C4-2B (cell line): ENCODE measurements at regions not wholly inside any gene's neighbourhood (a gene's known extent, or its start where the extent isn't known, plus 50 kb on each side); places are given as distances from the start of the nearest gene placed in this dataset.

Experiments used
- H3K27ac ChIP-seq: fragments of 450-650 bp; 2 replicates; pipeline ENCODE4 v1.5.1; 2017
- ZFX ChIP-seq: fragments of 450-650 bp; IDR thresholded peaks from 2 replicates; pipeline ENCODE4 v1.6.1; 2017
- TF ChIP-seq, protein P1 (sequence below): fragments of 450-650 bp; conservative IDR thresholded peaks from 2 replicates; pipeline ENCODE4 v1.5.1; 2017; ENCODE audit warnings: mild to moderate bottlenecking

DNA sequence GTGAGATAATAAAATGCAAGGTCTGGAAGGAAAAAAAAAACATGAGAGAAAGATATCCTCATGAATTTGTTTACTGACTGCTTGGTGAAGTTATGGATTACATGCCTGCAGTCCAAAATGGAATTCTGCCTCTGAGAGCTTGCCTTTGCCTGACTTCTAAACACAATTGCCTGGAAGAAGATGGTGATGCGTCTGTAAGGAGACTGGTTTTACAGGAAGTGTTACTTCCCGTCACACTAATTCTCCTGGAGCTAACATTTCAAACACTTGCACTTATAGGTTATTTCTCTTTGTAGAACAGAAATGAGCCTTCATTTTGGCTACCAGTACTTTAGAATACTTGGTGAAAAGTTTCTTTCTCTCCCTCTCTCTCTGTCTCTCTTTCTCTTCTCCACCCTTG lies 884.3 kb downstream of the TSN start:
- TF ChIP-seq, protein P1, sequence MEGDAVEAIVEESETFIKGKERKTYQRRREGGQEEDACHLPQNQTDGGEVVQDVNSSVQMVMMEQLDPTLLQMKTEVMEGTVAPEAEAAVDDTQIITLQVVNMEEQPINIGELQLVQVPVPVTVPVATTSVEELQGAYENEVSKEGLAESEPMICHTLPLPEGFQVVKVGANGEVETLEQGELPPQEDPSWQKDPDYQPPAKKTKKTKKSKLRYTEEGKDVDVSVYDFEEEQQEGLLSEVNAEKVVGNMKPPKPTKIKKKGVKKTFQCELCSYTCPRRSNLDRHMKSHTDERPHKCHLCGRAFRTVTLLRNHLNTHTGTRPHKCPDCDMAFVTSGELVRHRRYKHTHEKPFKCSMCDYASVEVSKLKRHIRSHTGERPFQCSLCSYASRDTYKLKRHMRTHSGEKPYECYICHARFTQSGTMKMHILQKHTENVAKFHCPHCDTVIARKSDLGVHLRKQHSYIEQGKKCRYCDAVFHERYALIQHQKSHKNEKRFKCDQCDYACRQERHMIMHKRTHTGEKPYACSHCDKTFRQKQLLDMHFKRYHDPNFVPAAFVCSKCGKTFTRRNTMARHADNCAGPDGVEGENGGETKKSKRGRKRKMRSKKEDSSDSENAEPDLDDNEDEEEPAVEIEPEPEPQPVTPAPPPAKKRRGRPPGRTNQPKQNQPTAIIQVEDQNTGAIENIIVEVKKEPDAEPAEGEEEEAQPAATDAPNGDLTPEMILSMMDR = no peak
- no peak for TF ChIP-seq ZFX
- H3K27ac ChIP-seq = no peak overlapping the region

DNA sequence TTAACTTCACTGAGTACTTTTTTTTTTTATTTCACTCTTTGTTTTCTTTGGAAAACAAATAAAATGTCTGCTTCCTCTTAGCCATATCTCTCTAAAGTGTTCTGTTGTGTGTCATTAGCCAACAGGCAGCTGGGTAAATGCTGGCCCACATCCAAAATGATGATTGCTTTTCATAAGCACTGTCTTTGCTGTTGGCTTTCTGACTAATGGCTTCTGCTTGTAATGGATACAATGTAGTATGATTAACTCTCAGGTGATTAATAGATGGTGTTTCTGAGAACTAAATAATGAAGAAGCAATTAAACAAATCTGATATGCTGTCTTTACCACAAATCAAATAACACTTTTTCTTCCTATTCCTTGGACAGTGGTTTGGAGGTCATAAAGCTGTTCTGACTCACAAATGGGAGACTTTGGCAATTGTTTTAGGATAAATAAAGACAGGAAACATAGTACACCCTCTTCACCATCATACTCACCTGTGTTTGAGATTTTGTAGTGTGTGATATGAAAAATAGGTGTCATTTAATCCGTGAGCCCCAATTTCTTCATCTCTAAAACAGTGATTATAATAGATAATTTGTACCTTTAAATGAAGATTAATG lies 888.4 kb downstream of the TSN start:
- TF ChIP-seq, protein P1 = no peak
- TF ChIP-seq ZFX = no peak
- H3K27ac ChIP-seq = no peak overlapping the region

DNA sequence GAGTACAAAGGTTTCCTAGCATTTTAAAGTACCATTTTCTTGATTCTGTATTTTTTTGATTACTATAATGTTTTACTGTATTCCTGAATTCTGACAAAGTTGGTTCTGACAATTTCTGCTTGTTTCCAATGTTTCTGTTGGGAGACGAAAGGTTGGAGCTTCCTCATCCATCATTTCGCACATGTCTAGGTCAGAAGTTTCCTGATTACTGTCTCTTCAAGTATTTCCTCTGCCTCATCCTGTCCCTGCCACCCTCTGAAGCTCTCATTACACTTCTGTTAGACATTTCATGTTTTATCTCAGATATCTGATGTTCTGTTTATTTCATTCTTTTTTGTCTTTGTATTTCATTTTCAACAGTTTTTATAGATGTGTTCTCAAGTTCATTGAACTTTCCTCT lies 895.8 kb downstream of the TSN start:
- H3K27ac ChIP-seq = no peak overlapping the region
- TF ChIP-seq ZFX = no peak
- TF ChIP-seq, protein P1 = no peak

DNA sequence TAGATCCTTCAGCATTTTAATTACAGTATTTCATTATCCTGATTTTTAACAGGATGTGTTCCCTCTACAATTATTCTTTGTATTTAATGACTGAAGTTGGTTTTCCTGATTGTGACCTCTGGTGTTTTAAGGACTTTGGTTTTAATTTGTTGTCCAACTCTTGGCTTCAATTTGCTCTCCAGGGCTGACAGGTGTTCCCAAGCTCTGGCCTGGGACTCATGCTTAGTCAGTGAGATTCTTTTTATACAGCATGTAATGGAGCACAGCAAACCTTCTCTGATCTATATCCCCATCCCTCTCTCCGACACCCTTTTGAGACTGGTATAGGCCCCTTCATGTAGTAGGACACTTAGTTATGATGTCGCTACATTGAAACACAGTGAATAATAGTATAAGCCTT lies 896.3 kb downstream of the TSN start:
- no peak overlapping the region for H3K27ac ChIP-seq
- no peak for TF ChIP-seq ZFX
- TF ChIP-seq, protein P1 = no peak

DNA sequence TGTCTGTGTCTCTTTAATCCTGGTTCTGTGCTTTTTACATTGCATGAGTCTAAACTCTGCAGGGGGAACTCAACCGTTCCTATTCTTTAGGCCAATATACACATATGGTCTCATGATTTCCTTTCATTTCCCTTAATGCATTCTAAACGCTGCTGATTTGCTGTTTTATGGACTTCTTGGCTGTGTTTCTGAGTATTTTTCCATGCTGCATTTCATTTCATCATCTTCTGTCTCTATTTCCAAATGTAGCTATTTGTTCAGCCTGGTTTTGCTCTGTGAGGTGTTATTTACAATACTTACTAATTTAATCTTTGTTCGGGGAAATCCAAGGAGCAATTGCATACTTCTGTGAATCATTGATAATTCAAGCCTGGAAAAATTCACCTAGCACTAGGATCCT lies 897.2 kb downstream of the TSN start:
- TF ChIP-seq, protein P1 = no peak
- no peak for TF ChIP-seq ZFX

DNA sequence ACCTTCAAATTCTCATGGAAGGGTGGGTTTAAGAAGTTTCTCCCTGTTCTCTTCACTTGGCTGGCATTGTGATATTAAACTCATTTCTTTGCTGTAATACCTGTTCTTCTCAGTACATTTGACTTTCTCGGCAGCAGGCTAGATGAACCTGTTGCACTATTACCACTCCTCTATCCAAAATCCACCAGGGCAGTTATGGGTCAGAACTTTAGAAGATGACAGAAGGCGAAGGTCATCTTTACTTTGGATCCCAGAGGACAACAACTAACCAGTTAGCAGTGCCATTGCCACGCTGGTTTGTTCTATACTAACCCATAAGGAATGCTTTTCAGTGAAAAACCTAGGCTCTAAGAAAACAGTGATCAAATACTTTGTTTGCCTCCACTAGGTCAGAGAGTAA lies 901.0 kb downstream of the TSN start:
- TF ChIP-seq, protein P1 = no peak
- no peak for TF ChIP-seq ZFX
- no peak overlapping the region for H3K27ac ChIP-seq

More for the DNA sequence above, 897.2 kb downstream of the TSN start:
- H3K27ac ChIP-seq = no peak overlapping the region

DNA sequence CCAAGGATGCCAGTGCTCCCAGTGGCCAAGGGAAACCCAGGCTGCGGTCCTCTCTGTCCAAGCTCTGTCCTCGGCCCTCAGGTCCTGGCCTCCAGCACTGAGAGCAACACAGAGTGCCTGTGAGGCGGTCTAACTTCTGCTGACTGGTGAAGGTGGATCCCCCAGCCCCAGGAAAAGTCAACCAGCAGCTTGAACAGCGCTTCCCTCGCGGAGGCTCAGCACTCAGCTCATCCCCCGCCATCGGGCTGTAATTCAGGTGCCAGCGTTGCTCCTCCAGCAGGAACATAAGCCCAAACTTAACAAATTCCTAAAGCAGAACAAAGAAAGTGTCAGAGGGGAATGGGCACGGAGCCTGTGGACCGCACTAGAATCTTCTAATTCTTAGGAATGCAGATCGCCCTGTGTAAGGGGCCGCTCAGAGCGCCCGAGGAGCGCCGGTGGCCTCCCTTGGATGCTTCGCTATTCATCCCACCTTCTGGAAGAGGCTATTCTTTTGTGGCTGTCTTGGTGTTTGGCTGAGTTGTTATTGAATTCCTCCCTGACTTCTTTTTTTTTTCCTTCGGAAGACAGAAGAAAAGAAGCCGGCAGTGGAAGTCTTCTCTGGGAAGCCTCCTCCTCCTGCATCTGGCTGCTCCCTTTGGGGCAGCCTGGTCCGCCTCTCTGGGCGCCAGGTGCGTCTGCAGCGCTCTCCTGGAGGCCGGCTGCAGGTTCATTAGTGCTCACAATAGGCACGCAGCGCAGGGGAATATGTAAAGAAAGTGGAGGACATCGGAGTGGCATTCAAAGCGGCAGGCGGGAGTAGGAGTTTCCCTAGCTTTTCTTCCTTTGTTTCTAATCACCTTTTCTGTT lies 905.6 kb downstream of the TSN start:
- TF ChIP-seq, protein P1 = no peak
- TF ChIP-seq ZFX = no peak
- no peak overlapping the region for H3K27ac ChIP-seq
